IMR-90 (cell line): ENCODE measurements at regions not wholly inside any gene's neighbourhood (a gene's known extent, or its start where the extent isn't known, plus 50 kb on each side); places are given as distances from the start of the nearest gene placed in this dataset.

Experiments
- ATAC-seq: fragments of 200-7000 bp; cut with Tn5 transposase; 2 replicates; pipeline ENCODE4 v1.9.1; 2020; ENCODE audit warnings: low read depth, mild to moderate bottlenecking, moderate library complexity
- BruUV-seq: library from RNA; stranded (reverse); fragments of 400-500 nt; replicated peaks from 2 replicates; lab custom pipeline; 2021; lab: Mats Ljungman, UMichigan
- CTCF ChIA-PET: fragments of 300-600 bp; formaldehyde crosslinking; extraction: SDS; loops from one replicate; lab custom pipeline; 2021; ENCODE audit warnings: antibody characterized with exemption; lab: Yijun Ruan, JAX
- POLR2A ChIA-PET: fragments of 300-600 bp; sonication (Branson Sonifier 250); formaldehyde crosslinking; loops from one replicate; lab custom pipeline; 2022; ENCODE audit warnings: antibody characterized with exemption; ENCODE audit not compliant: unreplicated experiment; lab: Charles Lee
- DNase-seq: peaks from one replicate; pipeline ENCODE4 v3.0.0; 2013
- H2AFZ ChIP-seq: replicated peaks from 2 replicates; pipeline ENCODE3; 2013; ENCODE audit warnings: low read length, mild to moderate bottlenecking; ENCODE audit not compliant: poor library complexity
- H2AK5ac ChIP-seq: 2 replicates; pipeline ENCODE4 v1.6.1; 2013; ENCODE audit warnings: low read depth, low read length, inconsistent platforms
- H2AK9ac ChIP-seq: replicated peaks from 2 replicates; pipeline ENCODE3; 2013; ENCODE audit warnings: mild to moderate bottlenecking, low read depth, low read length, moderate library complexity; ENCODE audit not compliant: poor library complexity
- H2BK120ac ChIP-seq: 2 replicates; pipeline ENCODE4 v1.6.1; 2013; ENCODE audit warnings: low read depth, low read length, inconsistent platforms
- H2BK15ac ChIP-seq: 3 replicates; pipeline ENCODE4 v1.6.1; 2013; ENCODE audit warnings: low read depth, low read length, inconsistent platforms
- H2BK20ac ChIP-seq: 2 replicates; pipeline ENCODE4 v1.6.1; 2013; ENCODE audit warnings: low read depth, mild to moderate bottlenecking, inconsistent platforms, low read length, moderate library complexity
- H2BK5ac ChIP-seq: 2 replicates; pipeline ENCODE4 v1.6.1; 2013; ENCODE audit warnings: mild to moderate bottlenecking, low read depth, low read length, inconsistent platforms; ENCODE audit not compliant: poor library complexity, severe bottlenecking
- H3K14ac ChIP-seq: replicated peaks from 2 replicates; pipeline ENCODE4 v1.6.1; 2013; ENCODE audit warnings: low read depth, low read length, inconsistent platforms
- H3K18ac ChIP-seq: 2 replicates; pipeline ENCODE4 v1.6.1; 2013; ENCODE audit warnings: low read depth, low read length, control low read depth
- H3K23ac ChIP-seq: 2 replicates; pipeline ENCODE4 v1.6.1; 2013; ENCODE audit warnings: low read depth, low read length, inconsistent platforms
- H3K27ac ChIP-seq: 2 replicates; pipeline ENCODE4 v1.5.1; 2013; ENCODE audit warnings: mild to moderate bottlenecking, control low read depth, low read length; ENCODE audit not compliant: insufficient read depth
- H3K27me3 ChIP-seq: 2 replicates; pipeline ENCODE4 v1.6.1; 2013; ENCODE audit warnings: low read length; ENCODE audit not compliant: control insufficient read depth, insufficient read depth
- H3K36me3 ChIP-seq: 2 replicates; pipeline ENCODE4 v1.6.1; 2013; ENCODE audit warnings: low read length, mixed read lengths; ENCODE audit not compliant: control insufficient read depth, insufficient read depth
- H3K4ac ChIP-seq: 2 replicates; pipeline ENCODE4 v1.6.1; 2013; ENCODE audit warnings: low read depth, low read length, inconsistent platforms
- H3K4me1 ChIP-seq: 2 replicates; pipeline ENCODE4 v1.6.1; 2013; ENCODE audit warnings: low read length, mixed read lengths; ENCODE audit not compliant: control insufficient read depth, insufficient read depth
- H3K4me2 ChIP-seq: 2 replicates; pipeline ENCODE4 v1.6.1; 2013; ENCODE audit warnings: low read depth, mild to moderate bottlenecking, control low read depth, low read length, moderate library complexity
- H3K4me3 ChIP-seq: 2 replicates; pipeline ENCODE4 v1.5.1; 2013; ENCODE audit warnings: low read depth, mild to moderate bottlenecking, control low read depth, low read length, moderate library complexity; ENCODE audit not compliant: insufficient read depth
- H3K56ac ChIP-seq: 2 replicates; pipeline ENCODE4 v1.6.1; 2013; ENCODE audit warnings: low read length, inconsistent platforms; ENCODE audit not compliant: insufficient read depth; ENCODE audit errors: extremely low read depth
- H3K79me1 ChIP-seq, 2 experiments: 2 replicates each; pipeline ENCODE4 v1.6.1; 2013; ENCODE audit warnings: low read length in 2 of 2, inconsistent platforms in 1 of 2, low read depth in 1 of 2
- H3K9ac ChIP-seq: 2 replicates; pipeline ENCODE4 v1.6.1; 2013; ENCODE audit warnings: low read depth, low read length, control low read depth
- H3K9me1 ChIP-seq: 2 replicates; pipeline ENCODE4 v1.6.1; 2013; ENCODE audit warnings: low read length, inconsistent platforms; ENCODE audit not compliant: insufficient read depth
- H3K9me3 ChIP-seq: 2 replicates; pipeline ENCODE4 v1.6.1; 2013; ENCODE audit warnings: low read length; ENCODE audit not compliant: control insufficient read depth, insufficient read depth
- H4K20me1 ChIP-seq: 2 replicates; pipeline ENCODE4 v1.6.1; 2013; ENCODE audit warnings: low read length, inconsistent platforms; ENCODE audit not compliant: insufficient read depth
- H4K5ac ChIP-seq: 2 replicates; pipeline ENCODE4 v1.6.1; 2013; ENCODE audit warnings: mild to moderate bottlenecking, low read depth, low read length, control low read depth
- H4K8ac ChIP-seq, 2 experiments: 2 replicates each; pipeline ENCODE4 v1.6.1; 2013; ENCODE audit warnings: low read depth in 2 of 2, low read length in 2 of 2, control low read depth in 1 of 2, inconsistent platforms in 1 of 2
- H4K91ac ChIP-seq: 2 replicates; pipeline ENCODE4 v1.6.1; 2013; ENCODE audit warnings: low read depth, low read length, inconsistent platforms; ENCODE audit not compliant: insufficient read depth
- SMC3 ChIP-seq: fragments of 150-350 bp; IDR thresholded peaks from 2 replicates; pipeline ENCODE4 v1.6.1; 2016; ENCODE audit warnings: low read depth, mild to moderate bottlenecking, antibody characterized with exemption, low read length, moderate library complexity
- USF2 ChIP-seq: fragments of 150-350 bp; IDR thresholded peaks from 2 replicates; pipeline ENCODE4 v1.6.1; 2017; ENCODE audit warnings: mild to moderate bottlenecking, antibody characterized with exemption, low read length, low read depth
- WGBS, 2 experiments: methylation state at CpG; one replicate each; pipeline versions ENCODE4 v1.1.5 to v1.1.7; 2013; ENCODE audit warnings: missing lambda C conversion rate in 2 of 2; ENCODE audit not compliant: insufficient read length in 1 of 2; ENCODE audit errors: extremely low coverage in 2 of 2; 5-methylcytosine and 5-hydroxymethylcytosine counted together
- dilution Hi-C: fragments of 300-500 bp; cut with HindIII; formaldehyde crosslinking; loops from one replicate; pipeline ENCODE4 v1.14.3; 2018; ENCODE audit warnings: low sequenced_read_pairs; ENCODE audit not compliant: unreplicated experiment
- in situ Hi-C: fragments of 300-500 bp; cut with MboI; formaldehyde crosslinking; loops from 3 replicates; pipeline ENCODE4 v1.14.3; 2019; ENCODE audit warnings: low sequenced_read_pairs, inconsistent platforms, mixed read lengths
- intact Hi-C: fragments of 100-400 bp; cut with micrococcal nuclease; formaldehyde crosslinking; loops from 2 replicates; pipeline ENCODE4 v1.10.0; 2022
- TF ChIP-seq, protein P1 (sequence below): conservative IDR thresholded peaks from 2 replicates; pipeline ENCODE4 v1.5.1; 2012; ENCODE audit warnings: mild to moderate bottlenecking, low read depth, low read length, improper control_type of control experiment

DNA sequence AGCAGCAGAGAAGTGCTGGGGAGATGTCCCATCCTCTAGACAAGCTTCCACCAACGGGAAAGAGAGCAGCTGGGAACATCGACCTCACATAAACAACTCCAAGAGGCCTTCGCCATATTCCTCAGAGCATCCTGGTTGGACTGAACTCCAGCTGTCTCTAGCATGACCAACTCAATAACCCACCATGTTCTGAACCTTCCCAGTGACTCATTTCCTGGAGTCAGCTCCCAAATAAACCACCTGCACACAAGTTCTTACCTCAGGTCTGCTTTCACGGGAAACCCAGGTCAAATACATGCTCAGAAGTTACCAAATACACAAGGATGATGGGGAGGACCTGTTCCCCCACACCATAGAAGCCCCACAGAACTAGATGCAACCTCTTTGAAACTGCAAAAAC lies 878.5 kb downstream of the UQCRFS1 start:
- Histone ChIP-seq H4K91ac (no peak overlapping the region), H4K20me1 (no peaks in the 10 kb centered on the region), H3K79me1 (no peaks in the 10 kb centered on the region), H3K27me3 (no peaks in the 10 kb centered on the region), H3K27ac (no peak overlapping the region), H3K18ac (no peak overlapping the region), H2BK20ac (no peak overlapping the region), H2BK5ac (no peak overlapping the region), H2AK9ac (no peak overlapping the region), H3K4ac (no peak overlapping the region), H3K56ac (no peak overlapping the region), H2BK120ac (no peak overlapping the region), H3K4me3 (no peak overlapping the region), H3K9me3 (peaks cover 26% of the 10 kb centered on the region), H4K5ac (no peak overlapping the region), H3K4me1 (no peaks in the 10 kb centered on the region), H3K9me1 (no peaks in the 10 kb centered on the region), H2AK5ac (no peak overlapping the region), H2BK15ac (no peak overlapping the region), H4K8ac (no peak overlapping the region), H3K23ac (no peak overlapping the region), H3K14ac (no peak overlapping the region), H2AFZ (no peak overlapping the region), H3K4me2 (no peak overlapping the region), H3K9ac (no peak overlapping the region), H3K36me3 (no peaks in the 10 kb centered on the region)
- DNase-seq (no peak), ATAC-seq (no peak)
- dilution Hi-C loops (no loop called here), intact Hi-C loops (no loop called here), in situ Hi-C loops (no loop called here)
- WGBS, 2 experiments = no CpG with 5 or more reads among the region's 4 CpGs
- BruUV-seq = no TSS peak
- TF ChIP-seq SMC3 = no peak
- TF ChIP-seq, protein P1, sequence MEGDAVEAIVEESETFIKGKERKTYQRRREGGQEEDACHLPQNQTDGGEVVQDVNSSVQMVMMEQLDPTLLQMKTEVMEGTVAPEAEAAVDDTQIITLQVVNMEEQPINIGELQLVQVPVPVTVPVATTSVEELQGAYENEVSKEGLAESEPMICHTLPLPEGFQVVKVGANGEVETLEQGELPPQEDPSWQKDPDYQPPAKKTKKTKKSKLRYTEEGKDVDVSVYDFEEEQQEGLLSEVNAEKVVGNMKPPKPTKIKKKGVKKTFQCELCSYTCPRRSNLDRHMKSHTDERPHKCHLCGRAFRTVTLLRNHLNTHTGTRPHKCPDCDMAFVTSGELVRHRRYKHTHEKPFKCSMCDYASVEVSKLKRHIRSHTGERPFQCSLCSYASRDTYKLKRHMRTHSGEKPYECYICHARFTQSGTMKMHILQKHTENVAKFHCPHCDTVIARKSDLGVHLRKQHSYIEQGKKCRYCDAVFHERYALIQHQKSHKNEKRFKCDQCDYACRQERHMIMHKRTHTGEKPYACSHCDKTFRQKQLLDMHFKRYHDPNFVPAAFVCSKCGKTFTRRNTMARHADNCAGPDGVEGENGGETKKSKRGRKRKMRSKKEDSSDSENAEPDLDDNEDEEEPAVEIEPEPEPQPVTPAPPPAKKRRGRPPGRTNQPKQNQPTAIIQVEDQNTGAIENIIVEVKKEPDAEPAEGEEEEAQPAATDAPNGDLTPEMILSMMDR = no peak
- no peak for TF ChIP-seq USF2
- ChIA-PET POLR2A (interaction anchor here (0.6 kb wide), 1 partner anchor 101 kb away, joined by 3 read pairs; no protein-coding TSS in a partner anchor), CTCF (no interaction called here)
